Thoracic aorta (tissue), 2 donors: ENCODE measurements at regions not wholly inside any gene's neighbourhood (a gene's known extent, or its start where the extent isn't known, plus 50 kb on each side); places are given as distances from the start of the nearest gene placed in this dataset.

Experiments used
- ATAC-seq: fragments of 150-250 bp; one replicate; pipeline ENCODE4 v1.8.0; 2017; ENCODE audit warnings: low read depth; ENCODE audit not compliant: insufficient number of reproducible peaks, low FRiP score
- DNase-seq: peaks from one replicate; pipeline ENCODE4 v3.0.0-alpha.2; 2020; ENCODE audit warnings: low spot score
- H3K27ac ChIP-seq, 2 donors: fragments of 200-600 bp; sonication (generic); 1 replicate in 1 of 2; 2 replicates in 1 of 2; pipeline ENCODE4 v1.5.1; 2016; ENCODE audit warnings: mild to moderate bottlenecking in 2 of 2, moderate library complexity in 2 of 2
- H3K27me3 ChIP-seq: fragments of 200-600 bp; sonication (generic); replicated peaks from 2 replicates; pipeline ENCODE4 v1.6.0; 2016; ENCODE audit warnings: mild to moderate bottlenecking; ENCODE audit not compliant: insufficient read depth
- H3K36me3 ChIP-seq: fragments of 200-600 bp; sonication (generic); one replicate; pipeline ENCODE4 v1.5.1; 2016
- H3K4me1 ChIP-seq, 2 donors: fragments of 200-600 bp; sonication (generic); 1 replicate in 1 of 2; 2 replicates in 1 of 2; pipeline versions ENCODE4 v1.5.1 to v1.6.0; 2016; ENCODE audit warnings: low read depth in 2 of 2, mild to moderate bottlenecking in 1 of 2; ENCODE audit not compliant: control insufficient read depth in 1 of 2
- H3K4me3 ChIP-seq: fragments of 200-600 bp; sonication (generic); 2 replicates; pipeline ENCODE4 v1.5.1; 2016; ENCODE audit warnings: mild to moderate bottlenecking
- H3K9me3 ChIP-seq: fragments of 200-600 bp; sonication (generic); 2 replicates; pipeline ENCODE4 v1.5.1; 2016
- CTCF ChIP-seq: fragments of 200-600 bp; sonication (generic); IDR thresholded peaks from one replicate; pipeline ENCODE4 v1.5.1; 2019; ENCODE audit warnings: antibody characterized with exemption

GRCh38 chr12:66829660-66830325, 150.9 kb upstream of the GRIP1 start:
- DNase-seq, result no peak
- Histone ChIP-seq H3K9me3 (no peaks in the 10 kb centered on the region), H3K27me3 (no peaks in the 10 kb centered on the region), H3K36me3 (no peaks in the 10 kb centered on the region), H3K27ac (no peak overlapping the region), H3K4me3 (no peak overlapping the region), H3K4me1 (no peaks in the 10 kb centered on the region)
- TF ChIP-seq CTCF, result no peak
- ATAC-seq, result no peak

- Histone ChIP-seq H3K9me3 (no peaks in the 10 kb centered on the region), H3K4me3 (no peak overlapping the region), H3K36me3 (no peaks in the 10 kb centered on the region), H3K27ac (no peak overlapping the region), H3K27me3 (no peaks in the 10 kb centered on the region), H3K4me1 (no peaks in the 10 kb centered on the region)
- ATAC-seq (no peak), DNase-seq (no peak)
- no peak for TF ChIP-seq CTCF
Measured at GRCh38 chr12:66831495-66831894, 152.6 kb upstream of the GRIP1 start.

- ATAC-seq (no peak), DNase-seq (no peak)
- H3K36me3 ChIP-seq, result no peaks in the 10 kb centered on the region
- no peaks in the 10 kb centered on the region for H3K27me3 ChIP-seq
- H3K27ac ChIP-seq, result no peak overlapping the region
- no peak for TF ChIP-seq CTCF
- no peaks in the 10 kb centered on the region for H3K4me1 ChIP-seq
- H3K4me3 ChIP-seq, result no peak overlapping the region
- H3K9me3 ChIP-seq, result no peaks in the 10 kb centered on the region
Measured at GRCh38 chr12:66832997-66833396, 154.1 kb upstream of the GRIP1 start.

- no peak for ATAC-seq
- no peaks in the 10 kb centered on the region for H3K4me1 ChIP-seq
- H3K9me3 ChIP-seq, result no peaks in the 10 kb centered on the region
- no peak for DNase-seq
- H3K36me3 ChIP-seq, result no peaks in the 10 kb centered on the region
- no peak overlapping the region for H3K27ac ChIP-seq
- no peaks in the 10 kb centered on the region for H3K27me3 ChIP-seq
- no peak for TF ChIP-seq CTCF
- H3K4me3 ChIP-seq, result no peak overlapping the region
Measured at GRCh38 chr12:66836623-66837310, 157.9 kb upstream of the GRIP1 start.

- no peaks in the 10 kb centered on the region for H3K4me1 ChIP-seq
- DNase-seq (no peak), ATAC-seq (no peak)
- no peak overlapping the region for H3K4me3 ChIP-seq
- TF ChIP-seq CTCF, result no peak
- H3K27me3 ChIP-seq, result no peaks in the 10 kb centered on the region
- no peak overlapping the region for H3K27ac ChIP-seq
- no peaks in the 10 kb centered on the region for H3K36me3 ChIP-seq
- H3K9me3 ChIP-seq, result no peaks in the 10 kb centered on the region
Measured at GRCh38 chr12:66837311-66837627, 158.4 kb upstream of the GRIP1 start.
